NB4 (cell line): ENCODE measurements at regions not wholly inside any gene's neighbourhood (a gene's known extent, or its start where the extent isn't known, plus 50 kb on each side); places are given as distances from the start of the nearest gene placed in this dataset.

ENCODE experiments used
- DNase-seq: peaks from one replicate; pipeline ENCODE4 v3.0.0; 2010; ENCODE audit warnings: low read depth
- H3K4me3 ChIP-seq: one replicate; pipeline ENCODE4 v1.5.1; 2011; ENCODE audit warnings: mild to moderate bottlenecking, low read depth, low read length, moderate library complexity
- CTCF ChIP-seq: IDR thresholded peaks from one replicate; pipeline ENCODE4 v1.5.1; 2012; ENCODE audit warnings: low read depth, low read length
- MYC ChIP-seq: IDR thresholded peaks from 2 replicates; pipeline ENCODE4 v1.6.1; 2011; ENCODE audit warnings: low read depth, low read length
- POLR2A ChIP-seq: IDR thresholded peaks from 2 replicates; pipeline ENCODE4 v1.6.1; 2011; ENCODE audit warnings: mild to moderate bottlenecking; ENCODE audit not compliant: insufficient read length; ENCODE audit errors: extremely low read depth
- TF ChIP-seq, protein P1 (sequence below): IDR thresholded peaks from 2 replicates; pipeline ENCODE4 v1.6.1; 2011; ENCODE audit warnings: low read depth, low read length

- DNase-seq, result no peak
- TF ChIP-seq CTCF, result no peak
- TF ChIP-seq, protein P1, sequence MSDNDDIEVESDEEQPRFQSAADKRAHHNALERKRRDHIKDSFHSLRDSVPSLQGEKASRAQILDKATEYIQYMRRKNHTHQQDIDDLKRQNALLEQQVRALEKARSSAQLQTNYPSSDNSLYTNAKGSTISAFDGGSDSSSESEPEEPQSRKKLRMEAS, result no peak
- no peak for TF ChIP-seq POLR2A
- no peak for TF ChIP-seq MYC
- no peak overlapping the region for H3K4me3 ChIP-seq
These were observed 93.5 kb upstream of the TRIM2 start for GRCh38 chr4:153110739-153111138.

DNA sequence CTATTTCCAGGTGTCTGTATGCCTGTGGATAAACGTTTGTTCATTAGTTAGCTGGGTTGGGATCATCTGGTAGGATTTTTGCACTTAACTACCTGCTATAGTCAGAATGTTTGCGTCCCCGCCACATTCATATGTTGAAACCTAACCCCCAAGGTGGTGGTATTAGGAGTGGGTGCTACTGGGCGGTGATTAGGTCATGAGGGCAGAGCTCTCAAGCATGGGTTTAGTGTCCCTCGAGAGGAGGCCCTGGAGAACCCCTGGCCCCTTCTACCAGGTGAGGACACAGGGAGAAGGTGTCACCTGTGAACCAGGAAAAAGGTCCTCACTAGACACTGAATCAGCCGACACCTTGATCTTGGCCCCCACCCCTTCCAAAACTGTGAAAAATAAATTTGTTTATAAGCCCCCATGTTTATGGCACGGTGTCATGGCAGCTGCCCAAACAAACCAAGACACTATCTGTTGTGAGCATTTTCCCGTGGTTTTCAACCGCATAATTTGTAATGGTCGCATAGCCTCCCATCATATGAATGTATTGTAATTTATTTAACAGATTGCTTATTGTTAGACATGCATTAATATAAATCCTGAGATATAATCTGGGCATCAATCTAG, 92.7 kb upstream of the TRIM2 start:
- TF ChIP-seq MYC (no peak), POLR2A (no peak), CTCF (no peak)
- TF ChIP-seq, protein P1, result no peak
- no peak overlapping the region for H3K4me3 ChIP-seq
- no peak for DNase-seq

GRCh38 chr4:153112041-153112441, 92.2 kb upstream of the TRIM2 start:
- no peak overlapping the region for H3K4me3 ChIP-seq
- DNase-seq, result no peak
- TF ChIP-seq, protein P1, result no peak
- TF ChIP-seq CTCF (no peak), POLR2A (no peak), MYC (no peak)

DNA sequence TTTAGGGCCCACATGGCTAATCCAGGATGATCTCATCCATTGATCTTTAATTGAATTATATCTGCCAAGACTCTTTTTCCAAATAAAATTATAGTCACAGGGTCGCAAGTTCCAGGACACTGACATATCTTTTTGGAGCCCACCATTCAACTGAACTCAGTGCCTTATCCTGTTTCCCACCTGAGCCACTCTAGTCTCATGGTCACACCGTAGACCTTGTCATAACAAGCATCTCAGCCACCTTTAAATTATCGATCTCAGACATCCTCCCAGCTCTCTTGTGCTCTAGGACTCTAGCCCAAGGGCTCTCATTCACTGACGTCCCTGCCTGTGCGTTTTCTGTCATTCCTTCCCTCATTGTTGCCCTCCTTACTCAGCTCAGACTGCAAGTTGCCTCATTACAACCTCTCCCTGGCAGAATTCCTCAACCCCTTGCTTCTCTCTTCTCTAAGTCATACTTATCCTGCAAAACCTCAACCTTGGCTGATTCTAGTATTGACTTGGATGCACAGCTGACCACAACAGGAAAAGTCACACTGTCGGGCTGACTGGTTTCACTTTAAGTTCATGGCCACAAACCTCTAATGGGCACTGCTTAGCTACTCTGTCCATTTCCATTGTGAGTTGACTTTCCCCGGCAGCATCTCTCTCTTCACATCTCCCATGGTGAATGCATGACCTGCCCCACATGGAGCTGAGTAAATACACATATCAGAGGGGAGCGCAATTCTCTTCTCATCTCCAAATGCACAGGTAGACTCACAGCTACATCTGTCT, 91.0 kb upstream of the TRIM2 start:
- H3K4me3 ChIP-seq, result no peak overlapping the region
- DNase-seq, result no peak
- TF ChIP-seq, protein P1, result no peak
- TF ChIP-seq POLR2A, result no peak
- no peak for TF ChIP-seq CTCF
- no peak for TF ChIP-seq MYC

- no peak for DNase-seq
- no peak overlapping the region for H3K4me3 ChIP-seq
- TF ChIP-seq POLR2A (no peak), MYC (no peak)
These were observed 90.5 kb upstream of the TRIM2 start for GRCh38 chr4:153113838-153114105.

DNA sequence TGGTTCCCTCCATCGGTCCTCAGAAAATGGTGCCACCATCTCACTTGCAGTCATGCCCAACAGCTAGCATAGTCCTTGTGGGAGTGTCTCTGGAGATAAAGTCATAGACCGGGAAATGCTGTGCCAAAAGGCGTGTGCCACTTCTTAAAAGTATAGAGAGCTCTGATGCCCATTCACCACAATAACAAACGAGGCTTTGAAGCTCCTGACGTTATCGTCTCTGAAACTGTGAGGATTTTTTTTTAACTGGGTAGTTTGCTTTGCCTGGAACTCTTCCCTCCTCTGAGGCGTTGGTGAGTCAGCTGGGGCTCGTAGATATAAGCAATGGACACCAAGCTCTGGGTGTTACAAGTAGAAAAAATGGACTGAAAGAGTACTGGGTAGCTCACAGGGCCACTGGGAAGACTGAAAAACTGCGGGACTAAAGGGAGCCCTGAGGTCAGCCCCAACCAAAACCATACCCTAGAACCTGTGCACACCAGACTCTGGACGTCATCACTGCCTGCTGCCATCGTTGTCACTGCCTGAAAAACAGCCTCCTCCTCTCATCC, 89.4 kb upstream of the TRIM2 start:
- TF ChIP-seq, protein P1, result no peak
- TF ChIP-seq CTCF (no peak), POLR2A (no peak), MYC (no peak)
- DNase-seq, result no peak
- H3K4me3 ChIP-seq, result no peak overlapping the region
